ENCODE measurements at regions not wholly inside any gene's neighbourhood (a gene's known extent, or its start where the extent isn't known, plus 50 kb on each side); places are given as distances from the start of the nearest gene placed in this dataset.
A peak's percentile ranks its signal among the peaks of the same experiment; 100 is the strongest.

- Histone ChIP-seq H3K36me3 (no peaks in the 10 kb centered on the region), H3K4me1 (peaks cover 0 to 22% of the 10 kb centered on the region in 2 donors), H3K27ac (no peak overlapping the region), H3K9me3 (no peaks in the 10 kb centered on the region), H3K4me3 (no peak overlapping the region), H3K27me3 (no peaks in the 10 kb centered on the region)
- no peak for TF ChIP-seq CTCF (IDR thresholded peaks at IDR 0.05)
- DNase-seq (ENCODE audit: low spot score), result peak; percentile 47
These were observed 144.4 kb upstream of the TWIST2 start for GRCh38 chr2:238703436-238703835.

GRCh38 chr2:238704471-238705225 lies 143.2 kb upstream of the TWIST2 start:
- H3K36me3 ChIP-seq, result no peaks in the 10 kb centered on the region
- peak; percentile 50 for DNase-seq (ENCODE audit: low spot score)
- no peak overlapping the region for H3K4me3 ChIP-seq
- TF ChIP-seq CTCF (IDR thresholded peaks at IDR 0.05), result no peak
- no peak overlapping the region for H3K27ac ChIP-seq
- no peaks in the 10 kb centered on the region for H3K27me3 ChIP-seq
- H3K4me1 ChIP-seq, result peaks cover 0 to 10% of the 10 kb centered on the region in 2 donors
- H3K9me3 ChIP-seq, result no peaks in the 10 kb centered on the region

GRCh38 chr2:238706163-238706562 lies 141.7 kb upstream of the TWIST2 start:
- DNase-seq (ENCODE audit: low spot score), result peak; percentile 54
- H3K36me3 ChIP-seq, result no peaks in the 10 kb centered on the region

GRCh38 chr2:238706673-238707072 lies 141.2 kb upstream of the TWIST2 start:
- no peaks in the 10 kb centered on the region for H3K4me1 ChIP-seq
- peak; percentile 34 for DNase-seq (ENCODE audit: low spot score)
- no peaks in the 10 kb centered on the region for H3K36me3 ChIP-seq
- no peaks in the 10 kb centered on the region for H3K9me3 ChIP-seq
- TF ChIP-seq CTCF (IDR thresholded peaks at IDR 0.05), result no peak
- no peaks in the 10 kb centered on the region for H3K27me3 ChIP-seq
- H3K4me3 ChIP-seq, result no peak overlapping the region
- no peak overlapping the region for H3K27ac ChIP-seq

More at GRCh38 chr2:238706163-238706562, 141.7 kb upstream of the TWIST2 start:
- no peak overlapping the region for H3K4me3 ChIP-seq
- no peak overlapping the region for H3K27ac ChIP-seq
- H3K27me3 ChIP-seq, result no peaks in the 10 kb centered on the region
- H3K4me1 ChIP-seq, result no peaks in the 10 kb centered on the region
- no peak for TF ChIP-seq CTCF (IDR thresholded peaks at IDR 0.05)
- H3K9me3 ChIP-seq, result no peaks in the 10 kb centered on the region

GRCh38 chr2:238709325-238710025 lies 138.4 kb upstream of the TWIST2 start:
- no peaks in the 10 kb centered on the region for H3K27me3 ChIP-seq
- H3K36me3 ChIP-seq, result no peaks in the 10 kb centered on the region
- H3K4me1 ChIP-seq, result no peaks in the 10 kb centered on the region
- peak; percentile 42 for DNase-seq (ENCODE audit: low spot score)
- no peaks in the 10 kb centered on the region for H3K9me3 ChIP-seq
- TF ChIP-seq CTCF (IDR thresholded peaks at IDR 0.05), result no peak
- no peak overlapping the region for H3K4me3 ChIP-seq
- no peak overlapping the region for H3K27ac ChIP-seq
